HG03565 (cell line): ENCODE measurements at regions not wholly inside any gene's neighbourhood (a gene's known extent, or its start where the extent isn't known, plus 50 kb on each side); places are given as distances from the start of the nearest gene placed in this dataset.
A peak's percentile ranks its signal among the peaks of the same experiment; 100 is the strongest.
"Not testable (repeated sequence)": the region's sequence is repeated elsewhere in the genome, so short reads cannot be mapped to it uniquely, and the experiment has no call there.

Source experiments
- ATAC-seq: cut with Tn5 transposase; IDR thresholded peaks from one replicate; pipeline ENCODE4 v1.9.1; 2021; ENCODE audit warnings: mild to moderate bottlenecking, moderate library complexity; ENCODE audit not compliant: unreplicated experiment

GRCh38 chr3:26763723-26764122 lies 141.2 kb downstream of the LRRC3B start:
- no peak for ATAC-seq

- no peak for ATAC-seq
Measured at GRCh38 chr3:26766031-26766430, 143.5 kb downstream of the LRRC3B start.

- no peak for ATAC-seq
Measured at GRCh38 chr3:26768068-26768651, 145.6 kb downstream of the LRRC3B start.

GRCh38 chr3:26799679-26800317 lies 177.2 kb downstream of the LRRC3B start:
- ATAC-seq: no peak

GRCh38 chr3:26807272-26807671 lies 184.7 kb downstream of the LRRC3B start:
- ATAC-seq: no peak

- ATAC-seq: no peak
Measured at GRCh38 chr3:26825454-26825853, 202.9 kb downstream of the LRRC3B start.

- no peak for ATAC-seq
Measured at GRCh38 chr3:26827169-26827568, 204.6 kb downstream of the LRRC3B start.

GRCh38 chr3:26838026-26838425 lies 215.5 kb downstream of the LRRC3B start:
- ATAC-seq: no peak

- ATAC-seq: no peak
Measured at GRCh38 chr3:26839001-26839400, 216.4 kb downstream of the LRRC3B start.

GRCh38 chr3:26840272-26840870 lies 217.8 kb downstream of the LRRC3B start:
- ATAC-seq: no peak

GRCh38 chr3:26845194-26845593 lies 222.6 kb downstream of the LRRC3B start:
- no peak for ATAC-seq

GRCh38 chr3:26847680-26848079 lies 225.1 kb downstream of the LRRC3B start:
- ATAC-seq: no peak

- ATAC-seq: no peak
Measured at GRCh38 chr3:26894443-26894842, 271.9 kb downstream of the LRRC3B start.

GRCh38 chr3:26915208-26915607 lies 292.6 kb downstream of the LRRC3B start:
- no peak for ATAC-seq

- no peak for ATAC-seq
Measured at GRCh38 chr3:26920646-26921478, 298.3 kb downstream of the LRRC3B start.

- ATAC-seq: no peak
Measured at GRCh38 chr3:26931896-26932295, 309.3 kb downstream of the LRRC3B start.

- no peak for ATAC-seq
Measured at GRCh38 chr3:26932752-26933151, 310.2 kb downstream of the LRRC3B start.

GRCh38 chr3:26945480-26945879 lies 322.9 kb downstream of the LRRC3B start:
- ATAC-seq: not testable (repeated sequence)

- no peak for ATAC-seq
Measured at GRCh38 chr3:26960382-26960781, 337.8 kb downstream of the LRRC3B start.

- peak; percentile 99 for ATAC-seq
Measured at GRCh38 chr3:26962492-26963360, 340.2 kb downstream of the LRRC3B start.

GRCh38 chr3:26963361-26963743 lies 340.8 kb downstream of the LRRC3B start:
- no peak for ATAC-seq
